HG03097 (cell line): ENCODE measurements at regions not wholly inside any gene's neighbourhood (a gene's known extent, or its start where the extent isn't known, plus 50 kb on each side); places are given as distances from the start of the nearest gene placed in this dataset.

Experiments used
- ATAC-seq: cut with Tn5 transposase; IDR thresholded peaks from one replicate; pipeline ENCODE4 v1.9.1; 2021; ENCODE audit not compliant: unreplicated experiment, low FRiP score

DNA sequence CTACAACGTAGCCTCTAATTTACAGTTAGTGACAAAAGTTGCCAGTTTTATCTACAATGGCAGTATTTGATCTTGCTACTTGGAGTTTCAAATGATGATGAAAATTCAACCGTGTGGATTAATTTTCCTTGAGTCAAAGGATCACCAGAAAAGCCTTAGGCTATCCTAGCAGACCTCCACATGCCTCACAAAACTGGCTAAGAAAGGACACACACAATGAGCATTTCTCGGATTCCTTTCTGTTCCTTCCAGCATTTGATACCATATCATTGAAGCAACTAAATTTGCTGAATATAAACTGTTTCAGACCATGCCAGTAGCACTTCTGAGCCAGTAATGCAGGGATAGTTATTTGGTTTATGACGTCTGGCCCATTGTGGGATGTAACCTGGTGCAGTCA lies 587.4 kb upstream of the MDFIC2 start:
- no peak for ATAC-seq

DNA sequence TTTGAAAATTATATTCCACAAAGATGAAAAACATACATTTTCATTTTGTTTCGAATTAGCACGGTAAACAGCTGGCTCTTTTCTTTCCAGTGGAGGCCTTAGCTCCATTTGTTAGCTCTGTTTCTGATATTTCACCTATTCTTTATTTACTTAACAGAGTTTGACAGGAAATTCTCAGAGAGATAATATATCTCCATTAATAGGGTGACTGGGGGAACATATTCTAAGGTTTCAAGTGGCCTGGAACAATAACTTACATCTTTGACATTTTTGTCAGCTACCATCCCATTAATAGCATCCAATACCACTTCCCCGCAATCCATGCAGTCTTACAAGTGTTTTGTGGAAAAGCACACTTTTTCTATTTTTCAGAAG lies 577.6 kb upstream of the MDFIC2 start:
- no peak for ATAC-seq

DNA sequence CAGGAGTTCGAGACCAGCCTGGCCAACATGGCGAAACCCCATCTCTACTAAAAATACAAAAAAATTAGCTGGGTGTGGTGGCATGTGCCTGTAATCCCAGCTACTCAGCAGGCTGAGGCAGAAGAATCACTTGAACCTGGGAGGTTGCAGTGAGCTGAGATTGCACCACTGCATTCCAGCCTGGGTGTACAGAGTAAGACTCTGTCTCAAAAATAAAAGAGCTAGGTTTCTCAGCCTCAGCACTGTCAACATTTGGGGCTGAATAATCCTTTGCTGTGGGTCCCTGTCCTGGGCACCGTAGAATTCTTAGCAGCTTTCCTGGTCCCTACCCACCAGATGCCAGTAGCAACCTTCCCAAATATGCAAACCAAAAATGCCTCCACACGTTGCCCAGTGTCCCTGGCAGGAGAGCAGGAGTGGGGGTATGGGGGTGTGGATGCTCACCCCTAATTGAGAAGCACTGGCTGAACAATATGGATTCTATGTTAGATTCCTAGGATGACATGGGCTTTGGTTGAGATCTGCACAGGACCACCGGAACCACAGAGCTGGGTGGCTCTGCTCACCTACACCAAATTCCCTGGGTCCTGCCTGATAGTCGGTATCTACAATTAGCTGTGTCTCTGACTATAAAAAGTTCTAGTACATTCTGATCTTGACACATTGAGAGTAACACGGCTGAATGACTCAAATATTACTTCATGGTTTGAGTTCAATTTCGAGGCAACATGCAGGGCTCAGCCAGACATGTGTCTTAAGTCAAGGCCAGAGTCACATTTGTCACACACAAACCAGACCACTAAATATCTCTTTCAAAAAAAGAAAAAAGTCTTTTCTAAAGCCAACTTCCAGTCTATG lies 577.0 kb upstream of the MDFIC2 start:
- ATAC-seq, result no peak

DNA sequence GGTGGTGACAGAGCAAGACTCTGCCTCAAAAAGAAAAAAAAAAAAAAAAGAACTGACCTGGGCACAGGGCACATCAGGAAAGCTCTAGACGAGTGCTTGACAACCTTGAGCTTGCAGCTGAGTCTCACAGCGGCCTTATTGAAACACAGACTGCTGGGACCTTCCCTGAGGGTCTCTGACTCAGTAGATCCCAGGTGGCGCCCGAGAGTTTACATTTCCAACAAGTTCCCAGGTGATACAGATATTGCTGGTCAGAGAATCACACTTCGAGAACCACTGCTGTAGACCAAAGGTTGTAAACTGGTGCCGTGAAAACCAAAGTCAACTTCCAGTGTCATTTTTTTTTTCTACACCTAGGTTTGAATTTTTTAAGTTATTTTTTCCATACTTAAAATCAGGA lies 573.2 kb upstream of the MDFIC2 start:
- no peak for ATAC-seq

DNA sequence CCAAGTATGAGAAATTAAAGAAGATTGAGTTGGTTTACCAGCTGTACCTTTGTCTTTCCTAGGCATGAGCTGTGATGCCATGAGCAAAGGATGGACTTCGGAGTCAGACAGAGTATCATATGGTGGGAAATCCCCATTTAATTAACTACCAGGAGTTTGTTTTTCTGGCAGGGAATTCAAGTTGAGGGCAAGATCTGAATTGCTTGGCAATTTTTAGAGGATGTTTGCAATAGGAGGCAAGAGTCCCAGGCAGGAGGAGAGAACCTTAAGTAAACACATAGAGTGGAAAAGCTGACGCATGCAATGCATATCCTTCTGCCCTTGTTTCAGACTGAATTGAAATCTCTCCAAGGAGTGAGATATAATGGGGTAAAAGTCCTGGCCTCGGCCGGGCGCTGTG lies 569.7 kb upstream of the MDFIC2 start:
- no peak for ATAC-seq

DNA sequence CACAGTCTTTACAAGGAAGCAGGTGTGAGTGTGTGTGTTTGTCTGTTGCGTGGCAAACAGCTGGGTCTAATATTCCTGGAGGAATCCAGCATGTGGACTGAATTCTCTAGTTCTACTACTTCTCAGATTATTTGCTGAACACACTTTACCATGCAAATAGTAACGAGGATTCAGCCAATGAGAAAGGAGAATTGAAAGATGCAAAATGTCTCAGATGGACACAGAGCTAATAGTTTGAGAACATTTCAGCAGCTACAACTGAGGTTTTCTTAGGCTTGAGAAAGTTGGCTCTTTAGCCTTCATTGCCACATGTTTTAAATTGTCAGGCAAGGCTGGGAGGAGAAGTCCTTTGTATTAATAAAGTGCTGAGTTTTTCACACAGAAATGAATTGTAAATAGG lies 568.0 kb upstream of the MDFIC2 start:
- no peak for ATAC-seq

DNA sequence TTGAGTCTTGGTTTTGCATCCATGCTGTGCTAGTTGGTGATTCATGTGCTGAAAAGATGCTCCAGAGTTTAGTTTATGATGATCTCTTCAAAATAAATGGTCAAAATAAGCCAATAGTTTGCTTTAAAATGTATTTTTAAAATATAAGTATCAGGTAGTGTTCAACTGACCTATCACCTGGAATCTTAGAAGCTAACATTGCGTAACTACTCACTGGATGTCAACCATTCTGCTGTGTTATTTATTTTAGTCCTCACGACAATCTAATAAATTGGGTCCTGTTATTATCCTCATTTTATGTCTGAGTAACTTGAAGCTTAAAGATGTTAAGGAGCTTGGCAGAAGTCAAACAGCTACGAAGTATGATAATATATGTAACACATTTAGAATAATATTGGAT lies 563.7 kb upstream of the MDFIC2 start:
- ATAC-seq, result no peak

DNA sequence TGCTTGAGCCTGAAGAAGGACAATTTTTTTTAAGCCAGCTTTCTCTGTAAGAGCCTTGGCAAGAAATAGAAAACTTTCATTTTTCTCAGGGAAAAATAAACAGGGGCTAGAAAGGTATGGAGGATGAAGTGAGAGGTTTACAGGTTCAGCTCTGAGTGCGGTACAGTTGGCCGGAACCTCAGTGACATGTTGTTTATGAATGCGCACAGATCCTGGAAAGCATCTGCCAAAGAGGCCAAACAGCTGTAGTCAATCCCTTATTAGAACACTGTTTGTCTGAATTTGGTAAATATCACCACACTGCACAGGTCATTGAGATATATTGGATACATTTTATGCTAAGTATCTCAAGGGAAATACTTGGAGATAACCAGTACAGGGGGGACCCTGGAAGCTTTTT lies 561.8 kb upstream of the MDFIC2 start:
- no peak for ATAC-seq

DNA sequence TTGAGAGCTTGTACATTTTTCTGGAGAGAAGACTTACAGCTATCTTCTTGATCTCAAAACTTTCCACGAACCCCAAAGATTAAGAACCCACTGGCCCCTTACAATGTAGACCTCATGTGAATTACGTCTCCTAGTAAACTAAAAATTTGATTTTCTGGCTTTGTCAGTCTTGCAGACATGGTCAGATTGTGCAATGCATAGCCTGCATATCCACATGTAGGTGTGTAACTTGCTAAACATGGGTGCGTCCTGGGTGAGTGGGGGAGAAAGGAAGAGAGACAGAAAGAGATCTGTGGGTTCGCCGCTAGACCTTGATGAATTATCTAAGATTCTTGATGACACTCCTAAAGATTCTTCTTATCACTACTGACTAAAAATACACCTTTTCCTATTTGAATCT lies 561.2 kb upstream of the MDFIC2 start:
- ATAC-seq, result no peak

DNA sequence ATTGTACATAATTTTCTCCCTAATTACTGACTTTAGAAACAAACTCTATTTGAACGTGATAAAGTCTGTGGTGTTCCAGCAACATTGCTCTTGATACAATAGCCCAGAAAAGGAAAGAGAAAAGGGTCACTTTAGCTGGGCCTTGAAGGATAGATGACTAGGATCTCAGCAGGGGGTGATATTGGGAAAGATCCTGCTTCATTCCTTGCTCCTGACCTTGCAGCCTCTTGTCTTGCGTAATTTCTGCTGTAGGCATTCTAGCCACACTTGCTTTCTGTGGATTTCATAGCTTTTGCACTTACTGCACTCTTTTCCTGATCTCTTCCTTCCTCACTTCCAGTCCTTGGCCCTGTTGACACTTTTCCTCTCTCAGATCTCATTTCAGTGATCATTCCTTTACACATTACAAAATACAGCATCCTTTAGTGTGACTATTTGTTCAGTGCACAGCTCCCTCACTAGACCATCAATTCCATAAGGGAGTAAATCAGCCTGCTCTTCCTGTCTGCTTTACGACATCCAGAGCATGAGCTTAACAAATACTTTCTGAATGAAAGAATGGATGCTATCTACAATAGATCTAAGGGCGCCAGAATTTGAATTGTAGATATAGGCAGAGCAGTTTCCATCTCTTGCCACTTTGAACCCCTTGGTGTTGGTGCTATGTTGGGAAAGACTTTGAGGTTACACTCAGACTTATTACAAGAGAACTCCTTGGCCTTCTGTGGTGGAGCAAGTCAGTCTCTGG lies 559.6 kb upstream of the MDFIC2 start:
- ATAC-seq, result no peak

DNA sequence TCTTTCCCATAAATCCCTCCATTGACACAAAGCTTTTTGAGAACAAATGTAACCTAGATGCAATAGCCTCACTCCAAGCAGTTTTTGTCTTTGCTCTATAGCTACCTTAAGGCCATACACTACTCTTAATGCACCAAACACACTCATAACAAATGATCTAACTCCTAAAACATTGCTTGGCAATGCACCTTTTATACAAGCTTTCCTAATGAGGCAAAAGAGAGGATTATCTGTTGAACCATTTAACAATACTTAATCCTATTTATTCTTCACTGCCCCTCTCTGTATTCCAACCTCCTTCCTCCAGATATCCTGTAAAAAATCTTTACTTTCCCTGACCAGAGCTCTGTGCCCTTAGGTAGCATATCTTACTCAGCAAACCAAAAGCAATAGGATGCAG lies 558.1 kb upstream of the MDFIC2 start:
- ATAC-seq, result no peak

DNA sequence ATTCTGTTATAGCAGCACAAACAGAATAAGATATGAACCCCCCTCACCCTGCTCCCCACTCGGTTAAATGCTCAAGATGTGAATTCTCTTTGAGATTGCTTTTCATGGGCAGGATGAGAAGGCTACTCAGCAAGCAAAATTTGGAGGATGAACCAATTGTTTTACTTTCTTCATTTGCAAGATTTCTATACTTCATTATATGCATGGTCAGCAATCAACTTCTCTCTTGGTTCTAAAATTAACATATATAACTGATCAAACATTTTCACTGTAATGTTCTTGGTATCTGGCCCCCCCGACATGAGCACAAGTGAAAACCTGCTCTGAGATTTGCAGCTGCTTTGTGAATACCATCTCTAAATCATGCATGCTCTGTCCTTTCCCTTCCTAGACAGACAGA lies 556.1 kb upstream of the MDFIC2 start:
- ATAC-seq, result no peak

DNA sequence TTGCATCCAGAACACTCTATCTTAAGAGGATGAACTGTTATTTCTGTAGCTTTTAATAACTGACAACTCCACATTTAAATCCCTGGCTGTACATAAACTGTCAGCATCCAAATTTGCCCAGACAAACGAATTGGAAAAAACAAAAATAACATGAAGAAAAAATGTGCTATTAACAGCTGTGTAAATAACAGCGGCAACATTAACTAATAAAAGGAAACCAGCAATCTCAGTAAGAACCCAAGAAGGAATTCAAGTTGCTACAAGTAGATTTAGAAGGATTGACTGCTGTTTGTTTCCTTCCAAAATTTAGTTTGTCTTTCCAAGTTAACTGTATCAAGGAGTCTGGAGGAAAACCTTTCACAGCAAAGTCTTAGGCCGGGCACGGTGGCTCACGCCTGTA lies 550.6 kb upstream of the MDFIC2 start:
- ATAC-seq, result no peak

DNA sequence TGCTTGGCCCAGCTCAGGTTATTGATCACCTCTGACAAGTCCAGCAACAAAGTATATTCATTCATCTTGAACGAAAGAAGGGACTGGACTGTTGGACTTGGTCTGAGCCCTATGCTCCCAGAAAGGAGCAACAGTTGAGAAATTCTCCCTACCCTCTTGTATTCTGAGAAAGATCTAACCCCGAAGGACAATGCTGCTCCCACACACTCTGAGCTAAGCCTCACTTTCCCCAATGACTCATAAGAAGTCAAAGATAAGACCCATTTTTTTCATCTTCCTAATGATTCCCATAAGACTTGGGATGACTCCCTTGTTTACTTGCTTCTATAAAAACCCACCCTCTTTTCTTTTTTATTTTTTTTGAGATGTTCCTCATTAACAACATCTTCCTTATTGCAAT lies 549.4 kb upstream of the MDFIC2 start:
- no peak for ATAC-seq

DNA sequence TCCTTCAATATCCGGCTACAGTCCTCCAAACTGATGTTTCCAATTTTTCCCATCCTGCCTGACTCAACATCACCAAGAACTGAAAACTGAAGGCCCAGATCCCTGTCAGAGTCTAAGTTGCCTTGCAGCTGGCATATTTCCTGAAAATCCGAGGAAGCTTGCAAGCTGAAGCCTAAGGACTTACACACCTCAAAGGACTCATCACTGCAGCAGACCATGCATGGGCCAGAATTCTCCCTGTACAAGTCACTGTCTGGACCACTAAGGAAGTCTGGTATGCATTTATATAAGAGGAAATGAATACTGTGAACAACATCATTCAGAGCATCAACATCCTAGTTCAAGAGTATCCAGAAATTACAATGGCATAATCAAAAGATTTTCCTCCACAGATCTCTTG lies 548.8 kb upstream of the MDFIC2 start:
- ATAC-seq, result no peak

DNA sequence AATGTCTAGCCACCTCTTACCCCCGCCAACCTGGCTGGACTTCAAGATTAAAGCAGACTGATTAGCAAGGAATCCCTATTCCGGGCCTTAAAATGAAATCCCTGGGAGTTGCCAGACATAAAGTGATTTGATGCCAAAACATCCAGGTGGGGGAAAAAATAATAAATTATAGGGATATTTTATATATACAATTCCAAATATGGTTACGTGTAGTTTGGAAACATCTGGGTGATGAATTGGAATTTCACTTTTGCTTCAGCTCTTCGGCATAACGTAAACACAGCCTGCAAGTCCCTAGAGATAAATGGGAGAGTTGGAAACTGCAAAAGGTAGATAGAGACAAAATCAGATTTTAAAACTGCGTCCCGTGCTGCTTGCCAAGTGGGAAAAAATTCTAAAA lies 545.5 kb upstream of the MDFIC2 start:
- no peak for ATAC-seq

DNA sequence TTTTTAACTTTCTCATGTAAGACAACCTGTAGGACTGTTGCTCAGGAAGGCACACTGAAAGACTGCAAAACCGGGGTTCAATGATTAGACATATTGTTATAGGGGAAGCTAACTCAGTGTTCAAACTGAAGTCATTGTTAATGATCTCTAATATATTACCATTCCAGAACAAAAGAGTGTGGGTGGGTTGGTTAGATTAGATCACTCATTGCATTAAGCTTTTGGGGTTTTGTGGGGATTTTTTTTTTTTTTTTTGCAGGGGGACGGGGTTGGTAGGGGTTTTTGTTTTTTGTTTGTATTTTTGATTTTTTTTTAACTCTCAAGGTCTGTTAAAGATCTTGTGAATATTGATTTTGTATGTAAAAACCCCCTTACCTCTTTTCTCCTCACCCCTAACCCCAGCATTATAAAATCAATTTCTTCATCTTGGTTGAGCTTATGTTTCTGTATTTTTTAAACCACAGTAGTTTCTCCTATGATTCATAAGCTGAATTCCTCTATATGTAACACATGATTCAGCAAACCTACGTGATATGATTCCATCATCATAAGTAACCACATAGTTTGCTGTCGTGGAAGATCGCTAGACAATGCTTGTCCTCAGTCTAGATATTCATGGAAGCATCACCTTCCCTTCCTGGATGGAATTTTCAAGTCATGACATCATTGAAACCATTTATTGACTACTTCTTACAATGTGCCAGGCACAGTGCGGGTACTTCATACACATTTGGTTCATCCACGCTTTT lies 544.1 kb upstream of the MDFIC2 start:
- ATAC-seq, result no peak

DNA sequence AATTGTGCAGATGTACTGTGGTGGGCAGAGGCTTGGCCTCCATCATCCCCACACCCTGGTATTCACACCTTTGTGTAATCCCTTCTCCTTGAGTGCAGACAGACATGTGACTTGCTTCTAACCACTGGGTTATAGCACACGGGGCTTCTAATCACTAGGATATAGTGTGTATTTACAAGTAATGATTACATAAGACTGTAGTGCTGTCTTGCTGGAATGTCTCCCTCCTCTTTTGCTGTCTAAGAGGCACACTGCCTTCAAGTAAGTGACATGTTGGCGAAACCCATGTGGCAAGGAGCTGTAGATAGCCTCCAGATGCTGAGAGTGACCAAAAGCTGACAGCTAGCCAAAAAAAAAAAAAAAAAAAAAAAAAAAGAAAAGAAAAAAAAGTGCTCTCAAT lies 542.7 kb upstream of the MDFIC2 start:
- no peak for ATAC-seq

DNA sequence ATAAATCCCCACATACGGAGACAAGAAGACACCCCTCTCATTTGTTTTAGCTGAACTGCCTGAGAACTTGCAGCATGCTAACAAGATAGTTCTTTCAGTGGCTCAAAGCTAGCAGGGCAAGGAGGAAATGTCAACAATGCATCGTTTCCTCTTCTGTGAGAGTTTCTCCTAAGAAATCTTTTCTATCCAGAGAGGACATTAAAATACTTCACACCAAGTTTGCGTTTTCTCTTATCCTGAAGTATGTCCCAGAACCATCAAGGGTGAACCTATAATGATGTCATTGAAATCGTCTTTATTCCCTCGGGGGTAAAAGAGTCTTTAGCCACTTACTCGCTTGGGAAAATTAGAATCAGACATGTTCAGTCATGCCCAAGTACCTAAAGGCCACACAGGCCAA lies 541.7 kb upstream of the MDFIC2 start:
- ATAC-seq, result no peak

DNA sequence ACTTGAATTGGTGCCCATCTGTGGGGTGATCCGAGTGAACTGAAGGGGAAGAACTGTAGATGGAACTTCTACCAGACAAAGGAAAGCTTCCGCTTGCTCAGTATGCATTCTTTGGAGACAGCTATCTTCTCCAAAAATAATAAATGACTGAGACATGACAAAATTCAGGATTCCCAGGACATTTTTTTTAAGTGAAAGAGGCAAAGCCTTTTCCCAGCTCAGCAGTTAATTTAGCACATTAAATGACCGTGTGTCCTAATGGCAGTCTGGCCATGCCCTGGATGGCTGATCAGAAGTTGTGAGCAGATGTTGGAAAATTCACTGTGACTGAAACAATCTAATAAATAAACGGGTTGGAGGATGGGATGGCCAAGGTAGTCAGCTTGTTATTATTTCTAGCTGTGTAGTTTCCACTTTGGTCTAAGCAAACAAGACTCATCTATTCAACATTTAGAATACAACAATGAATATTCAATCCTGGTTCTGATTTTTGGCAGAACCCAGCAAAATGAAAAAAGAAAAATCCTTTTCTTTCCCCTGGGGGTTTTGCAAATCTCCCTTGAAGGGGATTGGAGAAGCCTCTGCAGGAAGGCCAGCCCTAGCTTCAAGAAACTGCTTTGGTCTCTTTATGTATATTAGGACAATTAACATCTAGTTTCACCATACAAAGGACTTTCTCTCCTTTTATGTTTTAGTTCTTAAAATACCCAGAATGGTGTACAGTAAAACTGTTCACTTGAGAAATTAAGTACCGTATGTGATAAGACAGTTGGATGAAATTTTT lies 540.9 kb upstream of the MDFIC2 start:
- no peak for ATAC-seq
